ENCODE measurements at regions not wholly inside any gene's neighbourhood (a gene's known extent, or its start where the extent isn't known, plus 50 kb on each side); places are given as distances from the start of the nearest gene placed in this dataset.

- no peak overlapping the region for H3K4me3 Mint-ChIP-seq
- peaks cover 16% of the 10 kb centered on the region for H3K4me1 Mint-ChIP-seq
- no peaks in the 10 kb centered on the region for H3K36me3 Mint-ChIP-seq
- ChIA-PET POLR2A (no interaction called here), CTCF (interaction anchor here (1.0 kb wide), 1 partner anchor 149 kb away, joined by 4 read pairs; no protein-coding TSS in a partner anchor)
- ATAC-seq, result no peak
- H3K27ac Mint-ChIP-seq, result no peak overlapping the region
- H3K9me3 Mint-ChIP-seq, result no peaks in the 10 kb centered on the region
- no peak for DNase-seq (ENCODE audit: low spot score)
- TF ChIP-seq NFYB (CRISPR knock-in tag; conservative IDR thresholded peaks at IDR 0.05; ENCODE audit: low read depth) (no peak), USF1 (CRISPR knock-in tag; IDR thresholded peaks at IDR 0.05) (no peak), PREB (CRISPR knock-in tag; IDR thresholded peaks at IDR 0.05; ENCODE audit: borderline replicate concordance) (no peak), KAT7 (CRISPR knock-in tag; IDR thresholded peaks at IDR 0.05; ENCODE audit: borderline replicate concordance) (no peak), ZNF281 (CRISPR knock-in tag; IDR thresholded peaks at IDR 0.05) (no peak), CBFB (CRISPR knock-in tag; IDR thresholded peaks at IDR 0.05; ENCODE audit: low read depth) (no peak), HMGXB4 (CRISPR knock-in tag; IDR thresholded peaks at IDR 0.05) (no peak), NR3C1 (CRISPR knock-in tag; conservative IDR thresholded peaks at IDR 0.05; ENCODE audit: low read depth) (no peak), ZNF512 (CRISPR knock-in tag; IDR thresholded peaks at IDR 0.05; ENCODE audit: borderline replicate concordance) (no peak), ZNF416 (CRISPR knock-in tag; IDR thresholded peaks at IDR 0.05) (no peak), USF2 (CRISPR knock-in tag; IDR thresholded peaks at IDR 0.05) (no peak), ZNF396 (CRISPR knock-in tag; IDR thresholded peaks at IDR 0.05; ENCODE audit: borderline replicate concordance) (no peak), NR2C2 (CRISPR knock-in tag; IDR thresholded peaks at IDR 0.05) (no peak), RELA (CRISPR knock-in tag; IDR thresholded peaks at IDR 0.05; ENCODE audit: borderline replicate concordance) (no peak)
- H3K27me3 Mint-ChIP-seq (ENCODE audit: low read depth), result peaks cover 34% of the 10 kb centered on the region
Measured at GRCh38 chr5:171633776-171634470, 151.7 kb upstream of the SMIM23 start.

GRCh38 chr5:171634511-171634910 is 151.1 kb upstream of the SMIM23 start:
- H3K4me3 Mint-ChIP-seq, result no peak overlapping the region
- no peak for DNase-seq (ENCODE audit: low spot score)
- H3K36me3 Mint-ChIP-seq, result no peaks in the 10 kb centered on the region
- no peak for ATAC-seq
- ChIA-PET POLR2A (no interaction called here), CTCF (interaction anchor here (1.0 kb wide), 1 partner anchor 150 kb away, joined by 4 read pairs; no protein-coding TSS in a partner anchor)
- H3K9me3 Mint-ChIP-seq, result no peaks in the 10 kb centered on the region
- peaks cover 10% of the 10 kb centered on the region for H3K4me1 Mint-ChIP-seq
- peaks cover 28% of the 10 kb centered on the region for H3K27me3 Mint-ChIP-seq (ENCODE audit: low read depth)
- H3K27ac Mint-ChIP-seq, result no peak overlapping the region
- TF ChIP-seq NR2C2 (CRISPR knock-in tag; IDR thresholded peaks at IDR 0.05) (no peak), ZNF219 (CRISPR knock-in tag; IDR thresholded peaks at IDR 0.05; ENCODE audit: borderline replicate concordance) (no peak), OVOL2 (CRISPR knock-in tag; IDR thresholded peaks at IDR 0.05; ENCODE audit: borderline replicate concordance) (no peak), GABPB1 (CRISPR knock-in tag; IDR thresholded peaks at IDR 0.05) (no peak), ZNF512 (CRISPR knock-in tag; IDR thresholded peaks at IDR 0.05; ENCODE audit: borderline replicate concordance) (no peak), USF2 (CRISPR knock-in tag; IDR thresholded peaks at IDR 0.05) (no peak), ZNF281 (CRISPR knock-in tag; IDR thresholded peaks at IDR 0.05) (no peak)

All from WTC11 (cell line).